ENCODE measurements at regions not wholly inside any gene's neighbourhood (a gene's known extent, or its start where the extent isn't known, plus 50 kb on each side); places are given as distances from the start of the nearest gene placed in this dataset.

- DNase-seq = no peak
Observed at GRCh38 chr18:46415532-46416252, 241.3 kb downstream of the LOXHD1 start.

DNA sequence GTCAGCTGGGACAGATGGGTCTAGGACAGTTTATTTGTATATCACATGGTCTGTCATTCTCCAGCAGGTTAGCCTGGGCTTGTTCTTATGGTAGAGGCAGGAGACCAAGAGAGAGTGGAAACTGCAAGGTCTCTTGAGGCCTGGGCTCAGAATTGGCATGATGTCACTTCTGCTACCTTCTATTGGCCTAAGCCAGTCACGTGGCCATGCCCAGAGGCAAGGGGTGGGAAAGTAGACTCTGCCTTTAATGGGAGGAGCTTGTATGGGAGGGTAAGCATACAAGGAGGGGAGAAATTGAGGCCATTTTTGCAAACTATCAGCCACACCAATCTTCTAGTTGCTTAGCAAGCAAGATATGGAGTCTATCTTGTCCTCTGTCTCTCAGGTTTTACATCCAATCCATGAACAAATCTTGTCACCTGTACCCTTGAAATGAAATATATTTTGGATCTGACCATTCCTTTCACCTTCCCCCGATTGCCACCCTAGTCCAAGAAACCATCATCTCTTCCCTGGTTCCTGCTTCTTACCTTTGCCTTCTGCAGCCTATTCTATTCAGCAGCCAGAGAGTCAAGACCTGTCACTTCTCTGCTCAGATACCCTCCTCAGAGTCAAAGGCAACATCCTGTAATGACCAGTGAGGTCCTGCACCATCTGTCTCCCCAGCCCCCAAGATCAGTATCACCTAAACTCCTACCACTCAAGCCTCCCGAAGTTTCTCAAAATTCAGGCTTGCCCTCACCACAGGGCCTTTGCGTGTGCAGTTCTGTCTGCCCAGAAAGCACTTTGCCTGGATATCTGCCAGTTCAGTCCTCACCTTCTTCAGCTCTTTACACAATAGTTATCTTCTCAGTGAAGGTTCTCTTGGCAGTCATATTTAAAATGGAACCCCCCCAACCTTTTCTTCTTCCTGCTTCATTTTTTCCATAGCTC, 240.0 kb downstream of the LOXHD1 start:
- DNase-seq = no peak

DNA sequence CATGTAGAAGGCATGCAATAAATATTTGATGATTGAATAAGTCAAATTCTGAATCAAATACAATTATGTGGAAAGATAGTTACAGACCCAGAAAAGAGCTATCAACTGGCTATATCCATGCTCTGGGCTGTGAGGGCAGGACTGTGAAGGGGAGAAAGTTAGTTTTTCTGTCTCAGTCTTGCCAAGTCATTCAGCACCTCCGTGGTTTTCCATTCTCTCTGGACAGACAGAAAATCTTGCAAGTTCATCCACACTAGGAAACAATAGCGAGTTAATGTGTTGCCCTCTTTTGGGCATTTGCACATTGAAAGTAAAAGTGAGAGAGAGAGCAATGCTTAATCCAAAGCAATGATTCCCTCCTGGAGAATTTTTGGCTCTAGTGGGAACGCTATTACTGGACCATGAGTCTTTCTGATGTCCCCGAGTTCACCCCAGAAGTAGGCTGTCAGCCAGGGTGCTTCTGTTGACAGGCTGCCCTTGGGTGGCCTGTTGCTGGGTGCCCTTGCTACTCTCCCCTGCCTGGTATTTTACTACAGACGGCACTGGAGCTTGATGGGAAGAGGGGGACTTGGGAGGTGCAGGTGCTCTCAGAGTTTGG, 238.3 kb downstream of the LOXHD1 start:
- DNase-seq = no peak

GRCh38 chr18:46419391-46420141, 237.5 kb downstream of the LOXHD1 start:
- DNase-seq = no peak

DNA sequence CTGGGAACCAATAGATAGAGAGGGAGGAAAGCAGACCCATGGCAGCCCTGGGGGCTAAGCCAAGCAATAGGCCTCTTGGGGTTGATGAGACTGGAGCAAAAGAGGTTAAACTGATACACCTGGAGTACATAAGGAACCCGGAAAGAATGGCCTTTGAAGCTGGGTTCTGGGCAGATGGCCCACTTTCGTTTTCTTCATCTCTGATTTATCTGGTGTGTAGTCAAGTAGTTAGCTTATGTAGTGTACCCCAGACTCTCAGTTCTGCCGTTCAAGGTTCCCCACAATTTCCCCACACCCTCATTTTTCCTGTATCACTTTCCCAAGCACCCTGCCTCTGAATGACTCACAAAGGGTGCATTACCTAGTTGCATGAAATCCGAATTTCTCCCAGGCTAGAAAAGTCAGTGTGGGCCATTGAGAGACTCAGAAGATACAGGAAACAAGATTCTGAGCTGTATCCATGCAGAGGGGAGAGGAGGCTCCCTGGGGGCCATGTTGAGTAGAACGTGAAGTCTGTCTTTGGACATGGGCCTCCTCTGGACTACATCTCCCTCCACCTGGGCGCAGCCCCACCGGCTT, 235.0 kb downstream of the LOXHD1 start:
- DNase-seq = no peak

- no peak for DNase-seq
Observed at GRCh38 chr18:46422552-46423055, 234.4 kb downstream of the LOXHD1 start.

GRCh38 chr18:46423226-46423805, 233.7 kb downstream of the LOXHD1 start:
- DNase-seq = no peak

GRCh38 chr18:46424898-46425297, 232.1 kb downstream of the LOXHD1 start:
- no peak for DNase-seq

DNA sequence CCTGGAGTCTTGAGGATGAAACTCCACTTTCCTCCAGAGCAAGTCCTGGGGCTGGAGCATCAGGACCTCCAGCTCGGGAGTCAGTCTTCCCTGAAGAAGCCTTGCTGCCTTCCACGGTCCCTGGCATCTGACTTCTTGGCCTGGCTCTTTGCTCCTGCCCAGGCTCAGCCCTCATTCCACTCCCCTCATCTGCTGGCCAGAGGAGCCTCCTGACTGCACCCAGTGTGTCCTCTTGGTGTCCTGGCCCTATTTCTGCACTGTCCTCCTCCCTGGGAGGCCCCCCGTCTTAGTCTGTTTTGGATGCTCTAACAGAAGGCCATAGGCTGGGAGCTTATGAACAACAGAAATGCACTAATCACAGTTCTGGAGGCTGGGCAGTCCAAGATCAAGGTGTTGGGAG, 231.5 kb downstream of the LOXHD1 start:
- no peak for DNase-seq

DNA sequence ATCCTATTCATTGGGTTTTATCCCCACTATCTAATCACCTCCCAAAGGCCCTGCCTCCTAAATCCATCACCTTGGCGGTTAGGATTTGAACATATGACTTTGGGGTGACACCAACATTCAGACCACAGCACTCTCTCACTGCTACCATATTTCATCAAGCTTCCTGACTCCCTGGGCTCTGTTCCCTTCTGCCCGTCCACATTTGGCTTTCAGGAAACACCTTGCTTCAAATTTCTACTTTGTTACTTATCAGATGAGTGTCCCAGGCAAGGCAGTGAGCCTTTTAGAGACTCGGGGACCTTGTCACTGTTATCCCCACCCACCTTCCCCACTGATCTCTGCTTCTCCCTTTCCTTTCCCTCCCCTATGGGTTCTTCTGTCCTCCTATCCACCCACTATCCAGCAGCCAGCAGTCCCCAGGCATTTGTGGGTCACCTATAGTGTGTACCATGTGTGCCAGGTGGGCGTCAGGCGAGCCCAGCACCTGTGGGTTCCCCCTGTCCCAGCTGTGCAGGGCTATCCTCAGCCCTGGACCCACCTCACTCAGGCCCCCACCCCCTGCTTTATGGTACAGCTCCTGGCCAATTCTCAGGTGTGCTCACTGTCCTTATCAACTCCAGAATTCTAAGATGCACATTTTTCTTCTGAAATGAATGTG, 230.9 kb downstream of the LOXHD1 start:
- no peak for DNase-seq

DNA sequence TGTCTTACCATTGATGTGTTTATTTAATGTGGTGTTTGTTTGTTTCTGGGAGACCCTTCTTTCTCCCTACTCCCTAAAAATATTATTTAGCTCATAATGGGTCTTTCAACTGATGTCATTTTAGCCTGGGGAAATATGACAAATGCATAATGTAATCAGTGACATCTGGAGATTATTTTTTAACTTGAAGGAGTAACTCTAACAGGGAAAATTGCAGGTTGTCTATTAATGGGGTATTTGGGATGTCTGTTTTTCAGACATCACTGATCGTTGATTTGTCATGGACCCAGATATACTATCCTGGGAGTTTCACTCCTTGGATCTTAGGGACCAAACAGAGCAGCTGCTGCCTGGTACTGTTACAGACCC, 230.4 kb downstream of the LOXHD1 start:
- no peak for DNase-seq

All from CD4-positive, alpha-beta T cell treated with Interferon alpha-2 for 1 hour (primary cell).